GM18909 (cell line): ENCODE measurements at regions not wholly inside any gene's neighbourhood (a gene's known extent, or its start where the extent isn't known, plus 50 kb on each side); places are given as distances from the start of the nearest gene placed in this dataset.

Experiments used
- ATAC-seq: cut with Tn5 transposase; IDR thresholded peaks from one replicate; pipeline ENCODE4 v1.9.1; 2021; ENCODE audit warnings: mild to moderate bottlenecking; ENCODE audit not compliant: unreplicated experiment, poor library complexity

DNA sequence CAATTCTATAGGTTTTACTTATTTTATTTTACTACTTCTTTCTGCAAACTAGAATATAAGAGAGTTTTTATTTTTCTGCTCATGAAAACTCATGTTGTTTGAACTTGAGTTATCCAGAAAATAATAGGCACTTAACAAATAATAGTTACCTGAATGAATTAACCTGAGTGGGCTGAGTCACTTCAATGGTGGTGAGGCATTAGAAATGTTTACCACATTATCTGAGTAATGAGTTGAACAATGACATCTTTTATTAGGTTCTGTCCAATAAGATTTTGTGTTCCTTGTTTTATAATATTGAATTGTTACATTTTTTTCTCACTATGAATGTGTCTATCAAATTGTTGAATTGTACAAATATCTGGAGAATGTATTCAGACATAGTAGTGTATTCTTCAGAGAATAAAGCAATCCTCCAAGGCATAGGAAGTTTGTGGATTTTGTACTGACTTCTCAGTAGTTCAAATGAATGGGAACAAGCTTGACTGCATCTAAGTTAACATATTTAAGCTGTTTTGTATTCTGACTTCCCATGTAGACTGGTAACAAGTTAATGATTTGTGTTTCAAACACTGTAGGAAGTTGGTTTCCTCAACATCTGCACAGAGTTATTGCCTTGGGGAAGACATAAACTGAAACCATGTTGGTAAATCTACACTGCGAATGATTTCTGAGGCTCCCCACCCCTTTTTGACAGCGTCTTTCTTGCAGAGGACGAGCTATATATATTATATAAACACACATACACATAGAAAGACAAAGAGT, 1808.9 kb upstream of the TENM3 start:
- peak; percentile 97 for ATAC-seq

DNA sequence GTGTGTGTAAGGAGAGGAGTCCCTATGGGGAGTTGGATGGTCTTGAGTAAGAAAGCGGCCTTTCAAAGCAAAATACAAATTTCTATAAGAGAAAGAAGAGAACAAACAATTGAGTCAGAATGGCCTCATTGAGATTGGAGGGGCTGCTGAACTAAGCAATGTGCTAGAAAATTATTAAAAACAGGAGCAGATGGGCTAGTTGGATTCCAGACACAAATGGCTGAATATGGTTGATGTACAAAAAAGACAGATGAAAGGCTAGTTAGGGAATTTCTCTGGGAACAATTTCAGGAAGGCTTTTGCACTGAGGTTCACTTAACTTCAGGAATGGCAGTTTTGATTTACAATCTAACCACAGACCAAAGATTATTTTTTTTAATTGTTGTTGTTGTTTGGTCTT, 1806.8 kb upstream of the TENM3 start:
- ATAC-seq, result no peak

DNA sequence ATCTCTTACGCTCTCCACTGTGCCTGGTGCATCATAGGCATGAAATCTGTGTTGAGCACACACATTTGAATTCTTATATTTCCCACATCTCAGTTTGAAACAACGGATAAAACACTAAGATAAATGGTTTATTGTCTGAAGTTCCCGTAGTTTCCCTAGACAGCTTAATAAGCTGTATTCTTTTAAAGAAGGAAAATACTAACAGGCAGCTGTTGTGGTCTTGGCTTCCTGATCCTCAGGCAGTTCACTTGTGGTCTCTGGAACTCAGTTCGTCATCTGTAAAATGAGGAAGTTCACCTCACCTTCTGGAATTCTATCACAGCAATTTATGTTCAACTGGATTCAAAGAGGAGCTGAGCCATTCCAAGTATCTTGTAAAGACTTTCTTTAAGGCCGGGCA, 1805.6 kb upstream of the TENM3 start:
- no peak for ATAC-seq

DNA sequence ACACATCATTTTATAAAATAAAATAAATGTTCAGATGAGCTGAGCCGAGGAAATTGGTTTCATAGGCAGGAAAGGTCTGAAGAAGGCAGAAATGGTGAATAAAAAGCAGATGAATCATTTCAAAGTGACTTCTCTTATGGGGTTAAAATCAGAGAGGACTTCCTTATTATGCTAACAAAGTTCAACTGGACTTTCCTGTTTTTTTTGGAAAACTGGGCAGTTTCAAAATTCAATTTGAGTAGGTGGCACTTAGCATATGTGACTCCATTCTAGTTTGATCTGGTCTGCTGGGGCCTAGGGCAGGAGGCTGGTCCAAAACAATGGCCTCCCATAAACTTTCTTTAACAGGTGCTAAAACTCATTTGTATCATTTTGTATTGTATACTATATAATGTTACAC, 1794.9 kb upstream of the TENM3 start:
- no peak for ATAC-seq

DNA sequence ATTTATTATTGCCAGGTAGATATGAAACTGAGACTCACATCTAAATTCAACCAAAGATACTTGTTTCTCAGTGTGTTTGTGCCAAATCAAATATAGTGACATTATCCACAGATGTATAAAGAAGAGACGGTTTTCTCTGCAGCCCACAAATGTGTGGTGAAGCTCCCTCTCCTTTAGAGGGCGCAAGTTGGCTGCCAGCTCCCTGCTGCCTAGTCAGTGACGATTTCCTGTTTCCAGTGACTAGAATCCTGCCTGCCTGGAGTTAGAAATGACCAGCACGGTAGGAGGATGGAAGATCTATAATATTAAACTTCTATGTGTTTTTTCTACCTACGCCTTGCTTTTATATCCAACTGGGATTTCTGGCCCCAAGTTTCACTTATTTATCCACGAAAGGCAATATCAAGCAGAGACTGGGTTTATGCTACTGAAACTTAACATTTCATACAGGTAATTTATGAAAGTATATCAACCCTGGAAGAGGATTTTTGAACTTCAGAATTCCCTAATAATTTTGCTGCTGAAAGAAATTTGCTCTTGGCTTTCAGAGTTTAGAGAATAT, 1793.7 kb upstream of the TENM3 start:
- ATAC-seq, result peak; percentile 90

DNA sequence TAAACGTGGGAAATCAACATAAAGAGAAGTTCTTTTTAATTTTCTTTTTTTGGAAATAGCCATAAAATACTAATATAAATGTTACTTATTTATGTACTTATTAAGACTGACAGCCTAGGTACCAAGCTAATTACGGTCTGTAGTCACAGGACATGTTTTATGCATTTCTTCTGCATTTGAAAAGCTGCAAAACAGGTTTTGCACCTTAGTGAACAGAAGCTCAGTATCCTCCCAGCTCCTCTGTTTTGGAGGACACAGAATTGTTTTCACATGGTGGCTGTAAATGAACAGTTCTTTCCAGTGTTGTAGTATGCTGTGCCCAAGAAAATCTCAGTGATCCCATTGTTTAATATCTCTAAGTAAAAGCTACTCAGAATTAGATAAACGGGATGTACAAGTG, 1788.0 kb upstream of the TENM3 start:
- ATAC-seq, result no peak

DNA sequence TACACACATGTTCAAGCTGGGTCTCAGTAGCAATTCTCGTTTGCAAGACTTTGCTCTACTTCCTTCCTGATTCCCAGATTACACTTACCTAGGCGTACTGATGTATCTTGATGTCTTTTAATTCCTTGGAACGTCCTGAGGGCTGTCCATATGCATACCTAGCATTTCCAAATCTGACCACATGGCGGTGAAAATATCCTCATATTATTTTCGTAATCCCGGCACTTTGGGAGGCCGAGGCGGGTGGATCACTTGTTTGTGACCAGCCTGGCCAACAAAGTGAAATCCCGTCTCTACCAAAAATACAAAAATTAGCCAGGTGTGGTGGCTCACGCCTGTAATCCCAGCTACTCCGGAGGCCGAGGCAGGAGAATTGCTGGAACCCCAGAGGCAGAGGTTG, 1786.3 kb upstream of the TENM3 start:
- ATAC-seq, result no peak

DNA sequence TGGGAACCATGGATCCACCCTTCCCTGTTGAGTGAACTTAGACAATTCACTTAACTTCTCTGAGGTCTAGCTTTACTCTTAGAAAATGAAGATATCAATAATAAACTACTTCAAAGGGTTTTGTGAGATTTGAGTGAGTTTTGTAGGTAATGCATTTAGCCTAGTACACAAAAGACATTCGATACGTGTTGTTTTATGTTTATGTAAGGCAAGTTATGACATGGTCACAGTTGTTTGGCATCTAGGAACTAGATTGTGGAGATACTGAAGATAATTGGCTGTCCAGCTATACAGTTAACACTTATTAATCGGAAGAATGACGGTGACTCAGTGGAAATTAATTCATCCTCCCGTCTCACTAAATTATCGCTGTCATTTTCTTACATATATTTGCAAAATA, 1781.1 kb upstream of the TENM3 start:
- no peak for ATAC-seq

DNA sequence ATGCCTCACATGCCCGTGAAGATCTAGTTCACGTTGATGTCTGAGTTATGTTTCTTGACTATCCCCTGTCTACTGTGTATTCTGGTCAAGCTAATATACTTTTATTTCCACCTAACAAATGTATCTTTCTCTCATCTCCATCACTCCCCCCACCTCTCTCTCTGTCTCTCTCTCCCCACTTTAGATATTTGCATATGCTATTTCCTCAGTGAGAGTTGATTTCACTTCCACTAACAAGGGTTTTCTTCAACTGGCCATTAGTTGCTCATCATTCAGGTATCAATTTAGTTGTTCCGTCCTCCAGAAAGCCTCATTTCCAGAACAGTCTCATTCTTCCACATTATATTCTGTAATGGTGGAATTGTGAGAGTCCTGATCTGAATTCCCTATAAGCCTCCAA, 1777.8 kb upstream of the TENM3 start:
- ATAC-seq, result no peak

DNA sequence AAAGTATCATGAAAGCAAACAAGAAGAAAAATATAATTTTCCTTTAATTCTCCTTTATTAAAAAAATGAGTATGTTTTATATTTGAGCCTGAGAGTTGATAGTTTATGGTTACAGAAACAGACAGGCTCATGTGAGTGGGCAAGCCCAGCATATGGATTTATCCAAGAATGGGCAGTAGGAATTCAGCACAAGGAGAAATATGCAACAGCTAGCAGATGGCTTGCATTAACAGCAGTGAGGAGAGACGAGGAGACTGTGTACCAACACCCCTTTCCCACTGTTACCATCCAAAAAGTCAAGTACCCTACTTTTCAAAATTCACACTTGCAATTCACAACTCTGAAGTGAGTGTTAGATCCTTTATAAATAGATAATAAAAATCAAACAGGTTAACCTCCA, 1760.2 kb upstream of the TENM3 start:
- ATAC-seq, result no peak

DNA sequence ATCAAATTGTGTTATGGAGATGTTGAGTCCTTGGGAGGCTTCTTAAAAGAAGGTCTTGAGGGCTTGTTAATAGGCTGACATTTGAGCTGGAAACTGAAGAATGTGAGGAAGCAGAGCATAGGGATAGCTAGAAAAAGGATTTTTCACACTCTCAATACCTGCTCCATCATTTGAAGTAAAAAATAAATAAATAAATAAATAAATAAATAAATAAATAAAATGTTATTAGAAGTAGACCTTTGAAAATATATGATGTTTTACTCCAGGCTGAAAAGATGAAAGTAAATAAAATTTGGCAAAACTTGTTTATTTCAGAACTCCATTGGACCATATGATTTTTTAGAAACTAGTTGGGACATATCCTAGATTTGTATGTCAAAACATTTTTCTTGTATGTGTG, 1757.8 kb upstream of the TENM3 start:
- ATAC-seq, result no peak

DNA sequence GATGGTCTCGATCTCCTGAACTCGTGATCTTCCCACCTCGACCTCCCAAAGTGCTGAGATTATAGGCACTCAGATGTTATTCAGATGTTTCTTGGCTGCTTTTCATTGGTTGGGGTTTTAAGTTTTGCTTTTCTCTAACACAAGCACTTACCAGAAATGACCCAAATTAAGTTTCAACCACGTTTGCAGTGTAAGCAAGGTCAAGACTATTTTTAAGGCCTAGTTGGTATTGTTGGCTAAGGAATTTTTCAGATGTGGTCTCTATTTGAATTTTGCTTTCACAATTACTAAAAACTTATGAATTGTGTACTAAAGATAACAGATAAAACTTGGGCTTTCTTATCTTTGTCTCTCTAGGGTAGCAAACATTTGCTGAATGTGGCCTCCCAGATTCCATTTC, 1756.9 kb upstream of the TENM3 start:
- ATAC-seq, result no peak

DNA sequence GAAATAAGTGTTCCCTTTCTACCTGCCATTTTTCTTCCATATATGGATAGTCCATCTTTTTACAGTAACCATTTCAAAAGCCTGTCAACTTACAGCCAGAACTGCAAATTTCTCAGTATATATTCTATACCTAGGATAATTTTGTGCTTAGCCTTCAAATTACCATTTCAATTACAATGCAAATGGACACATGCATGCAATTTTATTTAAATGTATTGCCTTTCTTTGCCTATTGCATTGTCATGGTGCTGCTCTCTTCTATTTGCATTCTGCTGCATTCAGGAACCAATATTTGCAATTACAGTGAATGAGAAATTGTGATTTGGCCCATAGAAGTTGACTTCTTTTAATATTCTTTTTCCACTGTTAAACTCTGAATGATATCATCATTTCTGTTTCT, 1753.4 kb upstream of the TENM3 start:
- no peak for ATAC-seq

DNA sequence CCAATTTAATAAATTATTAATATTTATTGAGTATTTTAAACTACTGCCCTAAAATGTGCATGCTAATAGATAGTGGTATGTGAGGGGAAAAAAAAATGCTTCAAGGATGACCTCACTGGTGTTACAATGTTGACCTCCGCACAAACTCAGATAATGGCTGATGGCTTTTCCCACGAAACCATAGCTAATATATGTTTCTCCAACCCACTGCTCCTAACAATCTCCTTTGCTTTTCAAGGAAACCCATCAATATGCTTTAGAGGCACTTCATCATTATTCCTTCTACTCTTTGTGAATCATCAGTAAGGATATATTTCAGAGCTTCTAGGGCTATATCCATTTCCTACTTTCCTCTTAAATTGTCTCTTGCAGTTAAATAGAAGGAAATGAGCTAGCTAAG, 1752.0 kb upstream of the TENM3 start:
- ATAC-seq, result no peak

DNA sequence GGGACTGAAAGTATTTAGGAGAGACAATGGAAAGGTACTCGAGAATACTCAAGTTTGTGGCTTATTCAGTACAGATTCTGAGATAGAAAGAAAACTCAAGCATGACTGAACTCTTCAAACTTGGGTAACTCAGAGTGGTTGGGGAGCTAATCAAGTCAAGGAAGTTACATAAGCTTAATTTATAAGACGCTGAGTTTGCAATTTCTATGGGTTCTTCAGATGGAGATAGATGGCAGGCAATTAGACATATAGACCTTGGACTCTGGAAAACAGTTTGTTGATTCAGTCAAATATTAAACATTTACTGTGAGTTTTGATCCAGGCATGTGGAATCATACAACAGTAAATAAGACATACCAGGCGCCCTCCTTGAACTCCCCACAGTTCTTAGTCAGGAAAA, 1749.9 kb upstream of the TENM3 start:
- ATAC-seq, result no peak

DNA sequence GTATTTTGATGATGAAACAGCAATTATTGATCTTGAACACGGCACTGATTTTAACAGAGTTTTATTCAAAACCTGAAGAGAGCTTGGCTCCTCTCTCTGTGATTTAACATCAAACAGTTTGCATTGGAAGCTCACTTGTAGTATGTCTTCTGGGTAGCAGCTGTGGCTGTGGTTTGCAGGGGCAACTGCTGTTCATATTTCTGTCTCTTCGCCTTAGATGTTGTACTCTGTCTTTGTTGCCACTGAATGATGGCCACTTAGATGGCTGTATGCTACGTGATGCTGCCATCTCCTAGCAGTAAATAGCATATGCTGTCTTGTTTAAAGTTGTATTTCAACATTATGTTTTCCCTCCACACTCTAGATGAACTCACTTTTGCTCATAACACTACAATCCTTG, 1743.0 kb upstream of the TENM3 start:
- no peak for ATAC-seq

DNA sequence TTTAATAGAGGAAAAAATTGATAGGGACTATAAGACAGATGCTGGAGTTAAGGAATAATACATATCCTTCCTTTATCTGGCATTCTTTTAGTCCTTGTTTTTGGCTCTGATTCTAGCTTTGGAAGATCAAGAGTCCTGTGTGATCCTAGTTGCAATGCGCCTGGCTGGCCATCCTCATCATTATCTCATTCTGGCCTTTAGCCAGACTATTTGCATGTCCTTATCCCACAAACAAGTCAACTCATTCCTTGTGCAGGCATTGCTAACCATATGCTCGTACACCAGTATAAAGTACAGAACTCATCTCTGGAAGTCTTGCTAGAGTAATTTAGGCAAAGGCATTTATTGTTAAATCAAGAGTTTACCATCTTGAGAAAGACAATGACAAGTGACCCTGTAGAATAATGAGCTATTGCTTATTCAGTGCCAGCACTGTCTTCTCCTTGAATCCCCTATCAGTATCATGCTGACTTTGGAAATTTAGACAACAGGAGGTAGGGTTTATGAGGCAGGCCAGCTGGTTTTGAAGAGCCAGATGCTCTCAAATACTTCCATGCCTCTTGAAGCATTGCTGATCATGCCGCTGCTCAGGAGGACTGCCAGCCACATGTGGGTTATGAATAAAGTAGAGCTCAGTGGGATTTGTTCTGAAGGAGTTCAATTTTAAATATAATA, 1730.3 kb upstream of the TENM3 start:
- no peak for ATAC-seq

DNA sequence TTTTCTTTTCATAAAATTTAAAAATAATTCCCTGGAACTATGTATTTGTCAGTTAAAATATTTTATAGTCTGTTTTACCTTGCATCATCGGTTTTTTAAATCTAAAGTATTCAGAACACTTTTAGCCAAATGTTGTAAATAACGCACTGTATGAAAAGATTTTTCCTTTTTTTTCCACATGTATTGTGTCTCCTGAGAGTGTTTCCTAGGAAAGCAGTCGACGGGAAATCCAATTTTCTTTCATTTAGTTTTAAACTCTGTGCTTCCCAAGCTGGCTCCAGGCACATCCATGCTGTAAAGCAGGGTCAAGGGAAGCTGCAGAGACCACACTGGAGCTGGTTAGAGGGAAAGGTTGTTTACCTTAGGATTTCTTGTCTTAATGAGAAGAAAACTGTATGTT, 1724.3 kb upstream of the TENM3 start:
- no peak for ATAC-seq

DNA sequence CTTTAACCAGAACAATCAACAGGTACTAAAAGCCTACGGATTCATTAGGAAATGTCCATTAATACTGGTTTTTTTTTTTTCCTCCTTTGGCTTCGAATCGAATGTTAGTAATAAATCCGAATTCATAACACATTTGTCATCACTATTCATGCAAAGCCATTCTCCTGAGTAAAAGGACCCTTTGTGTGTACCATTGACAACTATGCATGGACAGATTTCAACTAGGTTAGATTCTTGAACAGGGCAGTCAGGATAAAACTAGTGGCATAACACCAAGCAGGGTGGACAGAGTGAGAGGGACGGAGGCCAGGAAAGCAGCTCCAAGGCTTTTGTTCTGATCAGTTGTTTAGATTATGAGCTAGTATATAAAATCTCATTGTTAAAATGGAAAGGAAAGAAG, 1722.0 kb upstream of the TENM3 start:
- ATAC-seq, result no peak

DNA sequence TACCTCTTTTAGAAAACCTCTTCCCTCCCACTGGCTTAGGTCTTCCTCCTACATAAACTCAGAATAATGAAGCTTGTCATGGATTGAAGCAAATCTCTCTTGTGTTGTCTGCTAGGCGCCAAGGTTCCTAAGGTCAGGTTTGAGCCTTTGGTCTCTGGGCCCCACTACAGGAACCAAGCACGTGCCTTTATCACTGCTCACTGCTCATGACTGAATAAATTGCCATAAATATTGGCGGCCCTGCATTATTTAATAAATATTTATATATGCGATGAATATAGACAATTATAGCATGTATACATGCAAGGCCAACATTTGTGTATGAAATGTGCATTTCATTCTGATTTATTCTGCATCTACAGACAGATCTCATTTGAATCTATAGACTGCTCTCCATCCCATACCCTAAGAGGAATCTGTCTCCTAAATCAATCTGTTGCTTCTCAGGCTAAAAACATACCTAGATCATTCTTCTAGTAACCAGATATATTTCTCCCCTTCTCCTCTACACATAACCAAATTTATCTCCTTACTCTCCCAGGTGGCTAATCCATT, 1717.6 kb upstream of the TENM3 start:
- ATAC-seq, result no peak

DNA sequence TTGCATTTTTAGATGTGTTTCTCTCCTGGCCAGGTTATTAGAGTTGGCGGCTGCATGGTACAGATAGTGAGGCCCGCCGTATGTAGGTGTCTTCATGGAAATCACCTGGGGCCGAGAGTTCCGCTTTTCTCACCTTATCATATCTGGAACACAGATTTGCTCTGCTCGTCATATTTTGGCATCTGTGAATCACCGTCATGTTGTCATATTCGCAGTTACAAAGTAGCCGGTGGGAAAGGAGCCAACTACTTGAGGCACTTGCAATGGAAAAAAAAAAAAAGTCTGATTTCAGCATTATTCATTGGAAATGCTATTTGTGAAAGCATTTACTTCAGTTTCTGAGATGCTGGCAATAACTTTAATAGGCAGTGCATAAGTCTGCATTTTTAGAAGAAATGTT, 1715.2 kb upstream of the TENM3 start:
- ATAC-seq, result no peak

DNA sequence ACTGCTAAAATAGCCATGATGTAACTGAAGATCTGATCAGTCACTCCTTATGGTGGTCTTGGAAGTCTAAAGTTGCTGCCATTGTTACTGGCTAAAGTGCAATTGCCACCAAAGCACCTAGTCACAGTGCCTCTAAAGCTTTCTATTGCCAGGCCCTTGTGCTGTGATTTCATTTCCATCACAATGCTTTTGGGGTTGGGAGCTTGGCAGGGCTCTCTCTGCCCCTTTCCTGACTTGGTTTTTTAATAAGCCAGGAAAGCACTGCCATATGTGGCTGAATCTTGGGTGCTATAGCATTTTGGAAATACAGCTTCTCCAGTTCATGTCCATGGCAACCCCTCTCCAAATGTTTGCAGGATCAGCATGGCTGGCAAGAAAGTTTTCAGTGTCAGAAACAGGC, 1712.4 kb upstream of the TENM3 start:
- ATAC-seq, result no peak
